HEK293 (cell line): ENCODE measurements at regions not wholly inside any gene's neighbourhood (a gene's known extent, or its start where the extent isn't known, plus 50 kb on each side); places are given as distances from the start of the nearest gene placed in this dataset.

Experiments used
- CTCF ChIP-seq: fragments of 450-650 bp; formaldehyde crosslinking; IDR thresholded peaks from 2 replicates; pipeline ENCODE4 v1.5.1; 2016; ENCODE audit warnings: missing biosample characterization, missing genetic modification characterization
- REPIN1 ChIP-seq: fragments of 450-650 bp; formaldehyde crosslinking; IDR thresholded peaks from 2 replicates; pipeline ENCODE4 v1.5.1; 2017; ENCODE audit warnings: missing biosample characterization, missing genetic modification characterization, low read depth
- SP2 ChIP-seq: fragments of 450-650 bp; formaldehyde crosslinking; IDR thresholded peaks from 2 replicates; pipeline ENCODE4 v1.5.1; 2016; ENCODE audit warnings: missing biosample characterization, missing genetic modification characterization
- ZNF174 ChIP-seq: fragments of 450-650 bp; formaldehyde crosslinking; IDR thresholded peaks from 2 replicates; pipeline ENCODE4 v1.5.0; 2017; ENCODE audit warnings: missing biosample characterization, mild to moderate bottlenecking, missing genetic modification characterization
- ZNF280D ChIP-seq: fragments of 450-650 bp; formaldehyde crosslinking; IDR thresholded peaks from 2 replicates; pipeline ENCODE4 v1.5.1; 2016; ENCODE audit warnings: missing biosample characterization, missing genetic modification characterization

DNA sequence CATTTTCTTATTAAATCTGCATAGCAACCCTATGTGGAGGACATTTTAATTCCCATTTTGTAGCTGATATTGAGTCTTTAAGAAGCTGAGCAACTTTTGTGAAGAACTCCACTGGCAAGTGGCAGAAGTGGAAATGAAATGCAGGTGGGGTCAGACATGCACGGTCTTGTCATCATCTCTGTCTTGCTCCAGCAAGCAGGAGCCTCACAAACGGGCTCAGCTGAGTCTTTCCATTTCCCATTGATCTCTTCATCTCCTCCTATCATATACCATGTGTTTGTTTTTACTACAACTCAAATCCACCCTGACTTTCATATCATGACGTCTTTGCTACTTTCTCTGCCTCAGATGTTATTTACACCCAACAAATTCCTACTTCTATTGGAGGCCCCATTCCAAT is 97.9 kb upstream of the TENM4 start:
- TF ChIP-seq ZNF174 (tag by site-specific recombination) (no peak), REPIN1 (tag by site-specific recombination) (no peak), SP2 (tag by site-specific recombination) (no peak), CTCF (no peak), ZNF280D (no peak)
